ENCODE measurements at regions not wholly inside any gene's neighbourhood (a gene's known extent, or its start where the extent isn't known, plus 50 kb on each side); places are given as distances from the start of the nearest gene placed in this dataset.

DNA sequence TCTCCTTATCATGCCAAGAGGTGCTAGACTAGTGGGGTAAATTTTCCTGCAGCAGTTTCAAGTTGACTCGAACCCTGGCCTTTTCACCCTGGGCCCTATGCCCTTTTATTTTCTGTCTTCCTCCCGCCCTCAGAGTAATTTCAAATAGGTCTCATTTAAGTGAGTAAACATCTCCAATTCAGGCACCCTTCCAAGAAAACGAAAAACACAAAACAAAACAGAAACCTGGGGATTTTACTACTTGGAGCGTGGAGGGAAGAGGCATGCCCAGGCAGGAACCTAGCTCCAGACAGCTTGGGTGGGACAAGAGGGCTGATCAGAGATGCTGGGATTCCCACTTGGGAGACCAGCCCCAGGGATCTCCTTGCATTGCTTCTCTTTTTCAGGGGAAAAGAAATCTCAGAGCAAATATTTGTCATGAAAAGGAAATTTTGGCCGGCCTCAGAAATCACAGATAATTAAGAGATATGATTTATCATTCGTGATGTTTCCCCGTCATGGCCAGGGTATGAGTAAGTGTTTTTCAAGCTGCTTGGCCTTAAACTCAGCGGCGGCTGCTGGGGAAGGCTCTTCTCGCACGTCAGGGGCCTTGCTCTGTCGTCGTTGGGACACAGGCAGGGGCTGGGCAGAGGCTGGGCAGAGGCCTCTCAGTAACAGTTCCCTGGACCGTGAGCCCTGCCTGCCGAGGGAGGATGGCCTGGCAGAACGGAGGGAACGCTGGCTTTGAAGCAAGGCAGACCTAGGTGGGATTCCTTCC, 248.6 kb upstream of the KLF4 start (continued):
- TF ChIP-seq ZNF37A (tag by site-specific recombination; IDR thresholded peaks at IDR 0.05) (no peak), ZFP3 (tag by site-specific recombination; IDR thresholded peaks at IDR 0.05; ENCODE audit: low read depth) (0 out of 2 replicates have a peak, but pooled peaks have one; percentile 1)
- TF ChIP-seq, protein P1, sequence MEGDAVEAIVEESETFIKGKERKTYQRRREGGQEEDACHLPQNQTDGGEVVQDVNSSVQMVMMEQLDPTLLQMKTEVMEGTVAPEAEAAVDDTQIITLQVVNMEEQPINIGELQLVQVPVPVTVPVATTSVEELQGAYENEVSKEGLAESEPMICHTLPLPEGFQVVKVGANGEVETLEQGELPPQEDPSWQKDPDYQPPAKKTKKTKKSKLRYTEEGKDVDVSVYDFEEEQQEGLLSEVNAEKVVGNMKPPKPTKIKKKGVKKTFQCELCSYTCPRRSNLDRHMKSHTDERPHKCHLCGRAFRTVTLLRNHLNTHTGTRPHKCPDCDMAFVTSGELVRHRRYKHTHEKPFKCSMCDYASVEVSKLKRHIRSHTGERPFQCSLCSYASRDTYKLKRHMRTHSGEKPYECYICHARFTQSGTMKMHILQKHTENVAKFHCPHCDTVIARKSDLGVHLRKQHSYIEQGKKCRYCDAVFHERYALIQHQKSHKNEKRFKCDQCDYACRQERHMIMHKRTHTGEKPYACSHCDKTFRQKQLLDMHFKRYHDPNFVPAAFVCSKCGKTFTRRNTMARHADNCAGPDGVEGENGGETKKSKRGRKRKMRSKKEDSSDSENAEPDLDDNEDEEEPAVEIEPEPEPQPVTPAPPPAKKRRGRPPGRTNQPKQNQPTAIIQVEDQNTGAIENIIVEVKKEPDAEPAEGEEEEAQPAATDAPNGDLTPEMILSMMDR (tag by site-specific recombination; IDR thresholded peaks at IDR 0.05): no peak

DNA sequence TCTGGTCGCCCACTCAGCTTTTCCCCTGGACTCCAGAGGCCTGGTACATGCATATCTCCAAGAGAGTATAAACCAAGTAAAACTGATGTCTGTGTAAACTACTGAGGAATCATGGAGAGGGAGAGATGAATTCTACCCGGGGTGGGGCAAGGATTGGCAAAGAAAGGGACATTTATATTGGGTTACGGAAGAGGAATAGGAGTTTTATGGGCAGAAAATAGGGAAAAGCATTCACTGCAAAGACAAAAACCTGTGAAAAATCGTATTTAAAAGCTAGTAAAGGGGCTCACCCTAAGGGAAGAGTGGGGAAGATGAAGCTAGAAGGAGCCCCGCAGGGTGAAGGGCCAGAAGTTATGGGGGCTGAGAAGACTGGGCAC, 248.0 kb upstream of the KLF4 start:
- H3K36me3 ChIP-seq (ENCODE audit: control insufficient read depth in 2 of 2, insufficient read depth in 1 of 2, low read length in 2 of 2): no peaks in the 10 kb centered on the region
- H3K9me3 ChIP-seq (ENCODE audit: control insufficient read depth, insufficient read depth, low read depth, low read length): no peaks in the 10 kb centered on the region
- ChIA-PET POLR2A (no interaction called here), CTCF (interaction anchor here (0.6 to 0.7 kb wide), 2 partner anchors 165 to 655 kb away, joined by 3 to 4 read pairs; no protein-coding TSS in a partner anchor)
- peak overlapping the region; percentile 10; the same call in 1 of the 2 replicates for H3K27ac ChIP-seq (ENCODE audit: extremely low read depth, low read depth, low read length)
- no peak overlapping the region for H3K4me3 ChIP-seq (ENCODE audit: low read depth, low read length)
- TF ChIP-seq, protein P2, sequence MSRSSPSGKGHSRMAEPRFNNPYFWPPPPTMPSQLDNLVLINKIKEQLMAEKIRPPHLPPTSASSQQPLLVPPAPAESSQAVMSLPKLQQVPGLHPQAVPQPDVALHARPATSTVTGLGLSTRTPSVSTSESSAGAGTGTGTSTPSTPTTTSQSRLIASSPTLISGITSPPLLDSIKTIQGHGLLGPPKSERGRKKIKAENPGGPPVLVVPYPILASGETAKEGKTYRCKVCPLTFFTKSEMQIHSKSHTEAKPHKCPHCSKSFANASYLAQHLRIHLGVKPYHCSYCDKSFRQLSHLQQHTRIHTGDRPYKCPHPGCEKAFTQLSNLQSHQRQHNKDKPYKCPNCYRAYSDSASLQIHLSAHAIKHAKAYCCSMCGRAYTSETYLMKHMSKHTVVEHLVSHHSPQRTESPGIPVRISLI (tag by site-specific recombination; IDR thresholded peaks at IDR 0.05): no peak
- peak; percentile 55; the same call in 1 of the 2 replicates for TF ChIP-seq ZFP3 (tag by site-specific recombination; IDR thresholded peaks at IDR 0.05; ENCODE audit: low read depth)
- no peaks in the 10 kb centered on the region; the same call in 1 of the 2 replicates for H3K4me1 ChIP-seq (ENCODE audit: control insufficient read depth, insufficient read depth, low read length)

DNA sequence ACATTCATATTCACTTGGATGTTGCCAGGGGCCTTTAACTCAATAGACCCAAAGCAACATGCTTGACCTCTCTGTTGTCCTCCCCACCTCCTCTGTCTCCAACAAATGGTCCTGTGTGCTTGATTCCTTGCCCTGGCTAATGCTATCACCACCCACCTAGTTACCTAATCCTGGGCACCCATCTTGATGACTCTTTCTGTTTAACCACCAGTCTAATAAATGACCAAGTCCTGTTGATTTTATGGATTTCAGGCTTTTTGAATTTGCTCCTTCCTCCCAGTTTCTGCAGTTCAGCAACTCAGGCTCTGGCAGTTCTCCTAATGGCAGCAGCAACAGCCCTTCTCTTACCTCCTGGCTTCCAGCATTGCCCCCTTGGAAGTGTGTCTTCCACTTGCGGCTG, 246.3 kb upstream of the KLF4 start:
- Histone ChIP-seq H3K9me3 (ENCODE audit: control insufficient read depth, insufficient read depth, low read depth, low read length) (no peaks in the 10 kb centered on the region), H3K4me3 (ENCODE audit: low read depth, low read length) (no peak overlapping the region), H3K27ac (ENCODE audit: extremely low read depth, low read depth, low read length) (no peak overlapping the region), H3K4me1 (ENCODE audit: control insufficient read depth, insufficient read depth, low read length) (no peaks in the 10 kb centered on the region; the same call in 1 of the 2 replicates), H3K36me3 (ENCODE audit: control insufficient read depth in 2 of 2, insufficient read depth in 1 of 2, low read length in 2 of 2) (no peaks in the 10 kb centered on the region)
- POLR2A ChIA-PET: no interaction called here
- CTCF ChIA-PET: no interaction called here
- TF ChIP-seq, protein P1 (tag by site-specific recombination; IDR thresholded peaks at IDR 0.05): no peak
- TF ChIP-seq FEZF1 (tag by site-specific recombination; IDR thresholded peaks at IDR 0.05): no peak
- no peak for TF ChIP-seq ZSCAN23 (tag by site-specific recombination; IDR thresholded peaks at IDR 0.05)
- TF ChIP-seq, protein P3, sequence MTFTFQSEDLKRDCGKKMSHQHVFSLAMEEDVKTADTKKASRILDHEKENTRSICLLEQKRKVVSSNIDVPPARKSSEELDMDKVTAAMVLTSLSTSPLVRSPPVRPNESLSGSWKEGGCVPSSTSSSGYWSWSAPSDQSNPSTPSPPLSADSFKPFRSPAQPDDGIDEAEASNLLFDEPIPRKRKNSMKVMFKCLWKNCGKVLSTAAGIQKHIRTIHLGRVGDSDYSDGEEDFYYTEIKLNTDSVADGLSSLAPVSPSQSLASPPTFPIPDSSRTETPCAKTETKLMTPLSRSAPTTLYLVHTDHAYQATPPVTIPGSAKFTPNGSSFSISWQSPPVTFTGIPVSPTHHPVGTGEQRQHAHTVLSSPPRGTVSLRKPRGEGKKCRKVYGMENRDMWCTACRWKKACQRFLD (tag by site-specific recombination; IDR thresholded peaks at IDR 0.05): no peak
- no peak for TF ChIP-seq ZNF19 (tag by site-specific recombination; IDR thresholded peaks at IDR 0.05; ENCODE audit: low read depth)
- TF ChIP-seq PRDM1 (tag by site-specific recombination; IDR thresholded peaks at IDR 0.05): no peak
- no peak for TF ChIP-seq ZNF394 (tag by site-specific recombination; IDR thresholded peaks at IDR 0.05; ENCODE audit: borderline replicate concordance)
